OCI-M2 (cell line): ENCODE measurements at regions not wholly inside any gene's neighbourhood (a gene's known extent, or its start where the extent isn't known, plus 50 kb on each side); places are given as distances from the start of the nearest gene placed in this dataset.

Source experiments
- DNase-seq: peaks from one replicate; lab custom pipeline; 2025; ENCODE audit not compliant: unreplicated experiment; lab: John Stamatoyannopoulos, UW

- DNase-seq, result no peak
Observed at GRCh38 chr6:106035655-106036054, 50.5 kb upstream of the PRDM1 start.

- DNase-seq, result no peak
Observed at GRCh38 chr6:106033806-106034205, 52.3 kb upstream of the PRDM1 start.

GRCh38 chr6:106027758-106028157 lies 58.4 kb upstream of the PRDM1 start:
- DNase-seq, result no peak

- no peak for DNase-seq
Observed at GRCh38 chr6:106026748-106027715, 59.1 kb upstream of the PRDM1 start.

GRCh38 chr6:106025655-106026054 lies 60.5 kb upstream of the PRDM1 start:
- no peak for DNase-seq

- DNase-seq, result no peak
Observed at GRCh38 chr6:106022801-106023200, 63.3 kb upstream of the PRDM1 start.

- no peak for DNase-seq
Observed at GRCh38 chr6:106017454-106017853, 68.7 kb upstream of the PRDM1 start.

- no peak for DNase-seq
Observed at GRCh38 chr6:106014955-106015354, 71.2 kb upstream of the PRDM1 start.

GRCh38 chr6:106011476-106011875 lies 74.7 kb upstream of the PRDM1 start:
- no peak for DNase-seq

- DNase-seq, result no peak
Observed at GRCh38 chr6:106005954-106006353, 80.2 kb upstream of the PRDM1 start.

- DNase-seq, result no peak
Observed at GRCh38 chr6:106005013-106005412, 81.1 kb upstream of the PRDM1 start.

- DNase-seq, result no peak
Observed at GRCh38 chr6:106003268-106003987, 82.7 kb upstream of the PRDM1 start.

GRCh38 chr6:106002005-106002404 lies 84.1 kb upstream of the PRDM1 start:
- DNase-seq, result no peak

GRCh38 chr6:106000935-106001334 lies 85.2 kb upstream of the PRDM1 start:
- DNase-seq, result no peak

- DNase-seq, result no peak
Observed at GRCh38 chr6:105997482-105997881, 88.7 kb upstream of the PRDM1 start.

- no peak for DNase-seq
Observed at GRCh38 chr6:105995391-105995865, 90.7 kb upstream of the PRDM1 start.

- no peak for DNase-seq
Observed at GRCh38 chr6:105994591-105995390, 91.3 kb upstream of the PRDM1 start.

- DNase-seq, result no peak
Observed at GRCh38 chr6:105994118-105994590, 92.0 kb upstream of the PRDM1 start.

- DNase-seq, result no peak
Observed at GRCh38 chr6:105993341-105994117, 92.6 kb upstream of the PRDM1 start.

- no peak for DNase-seq
Observed at GRCh38 chr6:105992315-105992961, 93.7 kb upstream of the PRDM1 start.
